Prostate gland (tissue), 2 donors: ENCODE measurements at regions not wholly inside any gene's neighbourhood (a gene's known extent, or its start where the extent isn't known, plus 50 kb on each side); places are given as distances from the start of the nearest gene placed in this dataset.

Experiments used
- POLR2A ChIP-seq: fragments of 450-650 bp; IDR thresholded peaks from one replicate; pipeline ENCODE4 v1.6.1; 2016; ENCODE audit warnings: antibody characterized with exemption, mild to moderate bottlenecking
- TF ChIP-seq, protein P1 (sequence below), 4 experiments: fragments of 200-600 bp in 2 of 4; fragments of 450-650 bp in 2 of 4; sonication (generic) in 2 of 4; IDR thresholded peaks; 1 replicate in 3 of 4; 2 replicates in 1 of 4; pipeline ENCODE4 v1.5.1; 2016 to 2019; ENCODE audit warnings: antibody characterized with exemption in 4 of 4, mild to moderate bottlenecking in 2 of 4, moderate library complexity in 2 of 4

DNA sequence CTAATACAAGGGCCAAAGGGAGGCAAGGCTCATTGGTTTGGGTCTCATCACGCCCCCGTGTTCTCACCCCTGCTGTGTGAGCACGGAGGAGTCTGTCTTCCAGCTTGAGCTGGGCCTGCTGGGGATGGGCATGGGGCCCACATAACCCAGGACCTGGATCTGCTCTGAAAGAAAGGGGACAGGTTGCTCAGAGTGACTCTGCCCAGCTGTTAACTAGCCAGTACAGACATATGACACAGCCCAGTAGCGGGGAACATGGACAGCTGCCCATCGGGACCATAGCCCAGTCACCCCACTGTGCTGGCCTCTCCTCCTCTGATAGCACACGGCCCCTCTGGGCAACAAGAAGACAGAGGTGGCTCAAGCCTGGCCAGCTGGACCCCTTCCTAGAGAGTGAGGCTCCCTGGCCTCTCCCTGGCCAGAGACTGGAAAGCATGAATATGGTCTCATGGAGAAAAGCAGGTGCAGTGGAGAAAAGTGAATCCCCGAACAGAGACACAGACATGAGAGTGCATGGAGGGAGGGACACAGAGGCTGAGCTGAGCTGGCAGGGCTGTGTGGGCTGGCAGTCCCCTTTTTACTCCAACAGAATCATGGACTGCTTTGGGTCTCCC is 973.9 kb downstream of the BRD1 start:
- TF ChIP-seq POLR2A, result no peak
- TF ChIP-seq, protein P1, sequence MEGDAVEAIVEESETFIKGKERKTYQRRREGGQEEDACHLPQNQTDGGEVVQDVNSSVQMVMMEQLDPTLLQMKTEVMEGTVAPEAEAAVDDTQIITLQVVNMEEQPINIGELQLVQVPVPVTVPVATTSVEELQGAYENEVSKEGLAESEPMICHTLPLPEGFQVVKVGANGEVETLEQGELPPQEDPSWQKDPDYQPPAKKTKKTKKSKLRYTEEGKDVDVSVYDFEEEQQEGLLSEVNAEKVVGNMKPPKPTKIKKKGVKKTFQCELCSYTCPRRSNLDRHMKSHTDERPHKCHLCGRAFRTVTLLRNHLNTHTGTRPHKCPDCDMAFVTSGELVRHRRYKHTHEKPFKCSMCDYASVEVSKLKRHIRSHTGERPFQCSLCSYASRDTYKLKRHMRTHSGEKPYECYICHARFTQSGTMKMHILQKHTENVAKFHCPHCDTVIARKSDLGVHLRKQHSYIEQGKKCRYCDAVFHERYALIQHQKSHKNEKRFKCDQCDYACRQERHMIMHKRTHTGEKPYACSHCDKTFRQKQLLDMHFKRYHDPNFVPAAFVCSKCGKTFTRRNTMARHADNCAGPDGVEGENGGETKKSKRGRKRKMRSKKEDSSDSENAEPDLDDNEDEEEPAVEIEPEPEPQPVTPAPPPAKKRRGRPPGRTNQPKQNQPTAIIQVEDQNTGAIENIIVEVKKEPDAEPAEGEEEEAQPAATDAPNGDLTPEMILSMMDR (IDR thresholded peaks at IDR 0.05), result no peak
